OCI-LY7 (cell line): ENCODE measurements at regions not wholly inside any gene's neighbourhood (a gene's known extent, or its start where the extent isn't known, plus 50 kb on each side); places are given as distances from the start of the nearest gene placed in this dataset.
"Not testable (repeated sequence)": the region's sequence is repeated elsewhere in the genome, so short reads cannot be mapped to it uniquely, and the experiment has no call there.

Source experiments
- BruUV-seq: library from RNA; stranded (reverse); fragments of 400-500 nt; replicated peaks from 2 replicates; lab custom pipeline; 2021; lab: Mats Ljungman, UMichigan
- CTCF ChIA-PET: fragments of 300-600 bp; sonication (Branson Sonifier 250); formaldehyde crosslinking; loops from one replicate; lab custom pipeline; 2022; ENCODE audit warnings: antibody characterized with exemption; ENCODE audit not compliant: unreplicated experiment; lab: Charles Lee
- POLR2A ChIA-PET: fragments of 300-600 bp; sonication (Branson Sonifier 250); formaldehyde crosslinking; loops from one replicate; lab custom pipeline; 2022; ENCODE audit warnings: antibody characterized with exemption; lab: Charles Lee
- DNase-seq: peaks from one replicate; pipeline ENCODE4 v3.0.0-alpha.2; 2015; ENCODE audit warnings: low spot score
- H2AFZ ChIP-seq: fragments of 200-600 bp; sonication (generic), shearing (Covaris generic); 2 replicates; pipeline ENCODE4 v1.6.1; 2014; ENCODE audit warnings: mild to moderate bottlenecking, antibody characterized with exemption, low read length, moderate library complexity
- H3K27ac ChIP-seq: fragments of 200-600 bp; sonication (generic); 2 replicates; pipeline ENCODE4 v1.5.1; 2014; ENCODE audit warnings: mixed run types, low read depth, mild to moderate bottlenecking, moderate library complexity, low read length, inconsistent platforms; ENCODE audit not compliant: poor library complexity, severe bottlenecking
- H3K36me3 ChIP-seq: fragments of 200-600 bp; sonication (generic); 2 replicates; pipeline ENCODE4 v1.6.1; 2014; ENCODE audit warnings: mild to moderate bottlenecking, antibody characterized with exemption, low read length, moderate library complexity, mixed read lengths; ENCODE audit not compliant: insufficient read depth
- H3K4me1 ChIP-seq: fragments of 200-600 bp; sonication (generic); 2 replicates; pipeline ENCODE4 v1.5.1; 2014; ENCODE audit warnings: mild to moderate bottlenecking, low read length; ENCODE audit not compliant: insufficient read depth, poor library complexity, severe bottlenecking
- H3K4me2 ChIP-seq: fragments of 200-600 bp; sonication (generic); 2 replicates; pipeline ENCODE4 v1.6.1; 2014; ENCODE audit warnings: mild to moderate bottlenecking, low read length
- H3K4me3 ChIP-seq: fragments of 200-600 bp; sonication (generic); 2 replicates; pipeline ENCODE4 v1.5.1; 2014; ENCODE audit warnings: mild to moderate bottlenecking, low read depth, low read length; ENCODE audit not compliant: poor library complexity, severe bottlenecking
- H3K79me2 ChIP-seq: fragments of 200-600 bp; sonication (generic); 2 replicates; pipeline ENCODE4 v1.6.1; 2016; ENCODE audit warnings: low read depth, mild to moderate bottlenecking, low read length, moderate library complexity, mixed read lengths; ENCODE audit not compliant: insufficient read depth
- H3K9me2 ChIP-seq: fragments of 200-600 bp; sonication (generic); 2 replicates; pipeline ENCODE4 v1.6.1; 2016; ENCODE audit warnings: mild to moderate bottlenecking, low read length, mixed read lengths; ENCODE audit not compliant: insufficient read depth
- H3K9me3 ChIP-seq: fragments of 200-600 bp; sonication (generic); 2 replicates; pipeline ENCODE4 v1.6.1; 2014; ENCODE audit warnings: mild to moderate bottlenecking, mixed run types, low read length, mixed read lengths
- H4K20me1 ChIP-seq: fragments of 200-600 bp; sonication (generic); 2 replicates; pipeline ENCODE4 v1.6.1; 2014; ENCODE audit warnings: mild to moderate bottlenecking, antibody characterized with exemption, low read length, moderate library complexity, mixed read lengths; ENCODE audit not compliant: insufficient read depth
- CTCF ChIP-seq: fragments of 200-600 bp; sonication (generic); conservative IDR thresholded peaks from 2 replicates; pipeline ENCODE4 v1.5.1; 2014; ENCODE audit warnings: mild to moderate bottlenecking, antibody characterized with exemption, low read length, moderate library complexity, mixed read lengths
- EZH2phosphoT487 ChIP-seq: fragments of 200-600 bp; sonication (generic); IDR thresholded peaks from 2 replicates; pipeline ENCODE4 v1.6.1; 2018; ENCODE audit warnings: low read depth, borderline replicate concordance, mild to moderate bottlenecking, mixed run types, antibody characterized with exemption, low read length, moderate library complexity, mixed read lengths
- intact Hi-C: fragments of 100-400 bp; cut with micrococcal nuclease; formaldehyde crosslinking; loops from one replicate; pipeline ENCODE4 v1.10.0; 2022; ENCODE audit not compliant: unreplicated experiment

- Histone ChIP-seq H3K36me3 (no peaks in the 10 kb centered on the region), H3K27ac (no peak overlapping the region), H3K4me1 (no peaks in the 10 kb centered on the region), H3K79me2 (no peaks in the 10 kb centered on the region), H3K9me3 (no peaks in the 10 kb centered on the region), H3K4me3 (no peak overlapping the region), H3K9me2 (no peaks in the 10 kb centered on the region), H2AFZ (no peak overlapping the region), H4K20me1 (no peaks in the 10 kb centered on the region), H3K4me2 (no peak overlapping the region)
- ChIA-PET CTCF (no interaction called here), POLR2A (interaction anchor here (0.6 to 0.7 kb wide), 3 partner anchors 47 to 354 kb away, joined by 3 to 4 read pairs (median 4); no protein-coding TSS in a partner anchor)
- no peak for TF ChIP-seq EZH2phosphoT487
- peak; percentile 86 for TF ChIP-seq CTCF
- peak; percentile 35 for DNase-seq
- intact Hi-C loops: loop anchor here (5.0 kb wide), 1 partner anchor 111 kb away; no protein-coding TSS in a partner anchor
- no TSS peak for BruUV-seq
These were observed 97.6 kb downstream of the LYZL1 start for GRCh38 chr10:29386342-29386999.

GRCh38 chr10:29387269-29387668, 98.4 kb downstream of the LYZL1 start:
- H4K20me1 ChIP-seq: no peaks in the 10 kb centered on the region
- H3K4me2 ChIP-seq: no peak overlapping the region
- POLR2A ChIA-PET: interaction anchor here (0.6 kb wide), 1 partner anchor 46 kb away, joined by 3 read pairs; no protein-coding TSS in a partner anchor
- no peaks in the 10 kb centered on the region for H3K9me2 ChIP-seq
- no peak for DNase-seq
- H3K9me3 ChIP-seq: no peaks in the 10 kb centered on the region
- no TSS peak for BruUV-seq
- no peak for TF ChIP-seq EZH2phosphoT487
- no peak for TF ChIP-seq CTCF
- H3K4me1 ChIP-seq: no peaks in the 10 kb centered on the region
- no peaks in the 10 kb centered on the region for H3K36me3 ChIP-seq
- intact Hi-C loops: loop anchor here (5.0 kb wide), 1 partner anchor 110 kb away; no protein-coding TSS in a partner anchor
- CTCF ChIA-PET: no interaction called here
- H3K79me2 ChIP-seq: no peaks in the 10 kb centered on the region
- H3K4me3 ChIP-seq: no peak overlapping the region
- H3K27ac ChIP-seq: no peak overlapping the region
- H2AFZ ChIP-seq: no peak overlapping the region

GRCh38 chr10:29388112-29388511, 99.2 kb downstream of the LYZL1 start:
- H3K9me3 ChIP-seq, DNase-seq, H3K36me3 ChIP-seq, H4K20me1 ChIP-seq, H3K4me2 ChIP-seq, POLR2A ChIA-PET, H3K4me3 ChIP-seq, H3K4me1 ChIP-seq, H2AFZ ChIP-seq, BruUV-seq, H3K9me2 ChIP-seq, H3K27ac ChIP-seq, H3K79me2 ChIP-seq: not testable (repeated sequence)
- CTCF ChIA-PET: interaction anchor here (0.6 kb wide), 1 partner anchor 363 kb away, joined by 3 read pairs; no protein-coding TSS in a partner anchor
- intact Hi-C loops: loop anchor here (5.0 kb wide), 1 partner anchor 109 kb away; no protein-coding TSS in a partner anchor
